Cardiac fibroblast (primary cell): ENCODE measurements at regions not wholly inside any gene's neighbourhood (a gene's known extent, or its start where the extent isn't known, plus 50 kb on each side); places are given as distances from the start of the nearest gene placed in this dataset.

ENCODE experiments used
- DNase-seq, 2 donors: peaks; one replicate each; pipeline versions ENCODE4 v3.0.0 to v3.0.0-alpha.2; 2010; ENCODE audit warnings: low read depth in 2 of 2
- H3K4me3 ChIP-seq, 2 donors: replicated peaks in 1 of 2; 1 replicate in 1 of 2; 2 replicates in 1 of 2; pipeline ENCODE4 v1.5.1; 2011; ENCODE audit warnings: low read depth in 2 of 2, low read length in 2 of 2, mild to moderate bottlenecking in 2 of 2, moderate library complexity in 1 of 2
- TF ChIP-seq, protein P1 (sequence below): IDR thresholded peaks from one replicate; pipeline ENCODE4 v1.5.1; 2011; ENCODE audit warnings: low read depth, mild to moderate bottlenecking, low read length, inconsistent platforms

- TF ChIP-seq, protein P1, sequence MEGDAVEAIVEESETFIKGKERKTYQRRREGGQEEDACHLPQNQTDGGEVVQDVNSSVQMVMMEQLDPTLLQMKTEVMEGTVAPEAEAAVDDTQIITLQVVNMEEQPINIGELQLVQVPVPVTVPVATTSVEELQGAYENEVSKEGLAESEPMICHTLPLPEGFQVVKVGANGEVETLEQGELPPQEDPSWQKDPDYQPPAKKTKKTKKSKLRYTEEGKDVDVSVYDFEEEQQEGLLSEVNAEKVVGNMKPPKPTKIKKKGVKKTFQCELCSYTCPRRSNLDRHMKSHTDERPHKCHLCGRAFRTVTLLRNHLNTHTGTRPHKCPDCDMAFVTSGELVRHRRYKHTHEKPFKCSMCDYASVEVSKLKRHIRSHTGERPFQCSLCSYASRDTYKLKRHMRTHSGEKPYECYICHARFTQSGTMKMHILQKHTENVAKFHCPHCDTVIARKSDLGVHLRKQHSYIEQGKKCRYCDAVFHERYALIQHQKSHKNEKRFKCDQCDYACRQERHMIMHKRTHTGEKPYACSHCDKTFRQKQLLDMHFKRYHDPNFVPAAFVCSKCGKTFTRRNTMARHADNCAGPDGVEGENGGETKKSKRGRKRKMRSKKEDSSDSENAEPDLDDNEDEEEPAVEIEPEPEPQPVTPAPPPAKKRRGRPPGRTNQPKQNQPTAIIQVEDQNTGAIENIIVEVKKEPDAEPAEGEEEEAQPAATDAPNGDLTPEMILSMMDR: no peak
- no peak for DNase-seq
- H3K4me3 ChIP-seq: no peak overlapping the region
Observed at GRCh38 chr11:8826901-8827560, 84.0 kb upstream of the AKIP1 start.

DNA sequence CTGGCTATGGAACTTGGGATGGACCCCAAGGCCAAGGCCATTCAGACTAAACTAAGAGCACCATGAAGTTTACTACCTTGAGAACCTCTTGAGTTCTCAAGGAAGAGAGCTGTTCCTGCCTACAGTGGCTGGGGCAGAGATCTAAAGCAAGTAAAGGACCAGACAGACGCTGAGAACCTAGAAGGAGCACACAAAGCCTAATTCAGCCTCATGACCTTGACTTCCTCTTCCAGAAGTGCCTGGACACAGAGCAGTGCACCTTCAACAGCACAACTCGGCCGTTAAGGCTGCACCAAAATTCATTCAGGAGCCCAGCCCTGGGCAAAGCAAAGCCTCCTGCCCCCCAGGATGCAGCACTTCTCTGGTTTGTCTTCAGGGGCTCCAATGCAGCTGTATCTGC lies 82.9 kb upstream of the AKIP1 start:
- no peak overlapping the region for H3K4me3 ChIP-seq
- no peak for DNase-seq
- TF ChIP-seq, protein P1: no peak

GRCh38 chr11:8828580-8829361 lies 82.2 kb upstream of the AKIP1 start:
- no peak overlapping the region for H3K4me3 ChIP-seq
- TF ChIP-seq, protein P1: no peak
- DNase-seq: no peak

DNA sequence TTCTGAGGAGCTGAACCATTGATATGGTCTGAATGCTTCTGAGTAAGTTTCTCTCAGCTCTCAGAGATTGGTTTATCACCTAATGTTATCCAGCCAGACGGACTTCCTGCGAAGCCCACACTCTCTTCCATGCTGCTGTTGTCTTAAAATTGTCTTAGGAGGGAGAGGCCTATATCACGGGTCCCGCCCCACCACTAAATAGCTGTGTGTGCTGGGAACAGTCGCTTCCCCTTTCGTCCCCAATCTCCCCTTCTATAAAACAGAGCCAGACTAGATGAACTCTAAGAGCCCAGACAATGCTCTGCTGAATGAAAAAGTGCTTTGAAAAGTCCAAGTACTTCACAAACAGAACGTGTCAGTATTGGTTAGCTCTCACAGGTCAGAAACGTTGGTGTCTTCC lies 81.4 kb upstream of the AKIP1 start:
- DNase-seq: no peak

GRCh38 chr11:8830641-8831040 lies 80.3 kb upstream of the AKIP1 start:
- H3K4me3 ChIP-seq: no peak overlapping the region
- TF ChIP-seq, protein P1: no peak
- DNase-seq: no peak

More for the DNA sequence above, 81.4 kb upstream of the AKIP1 start:
- TF ChIP-seq, protein P1: no peak
- no peak overlapping the region for H3K4me3 ChIP-seq

DNA sequence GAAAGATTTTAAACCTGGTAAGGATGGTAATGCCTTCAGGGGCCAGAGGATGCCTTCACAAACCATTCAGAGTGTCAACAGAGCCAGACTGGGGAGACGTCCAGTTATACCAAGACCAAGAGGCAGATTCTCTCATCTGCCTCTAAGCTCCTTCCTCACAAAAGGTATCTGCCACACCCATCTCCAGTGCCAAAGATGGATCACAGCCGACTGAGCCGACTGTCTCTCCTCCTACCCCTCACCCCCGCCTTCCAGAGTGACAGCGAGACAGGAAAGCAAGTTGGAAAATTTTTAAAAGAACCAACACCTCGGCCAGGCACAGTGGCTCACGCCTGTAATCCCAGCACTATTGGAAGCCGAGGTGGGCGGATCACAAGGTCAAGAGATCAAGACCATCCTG lies 79.1 kb upstream of the AKIP1 start:
- H3K4me3 ChIP-seq: no peak overlapping the region
- TF ChIP-seq, protein P1: no peak
- DNase-seq: no peak
